AG08395 (cell line): ENCODE measurements at regions not wholly inside any gene's neighbourhood (a gene's known extent, or its start where the extent isn't known, plus 50 kb on each side); places are given as distances from the start of the nearest gene placed in this dataset.

ENCODE experiments used
- DNase-seq: peaks from one replicate; pipeline ENCODE4 v3.0.0; 2012; ENCODE audit warnings: mixed read lengths, low spot score

DNA sequence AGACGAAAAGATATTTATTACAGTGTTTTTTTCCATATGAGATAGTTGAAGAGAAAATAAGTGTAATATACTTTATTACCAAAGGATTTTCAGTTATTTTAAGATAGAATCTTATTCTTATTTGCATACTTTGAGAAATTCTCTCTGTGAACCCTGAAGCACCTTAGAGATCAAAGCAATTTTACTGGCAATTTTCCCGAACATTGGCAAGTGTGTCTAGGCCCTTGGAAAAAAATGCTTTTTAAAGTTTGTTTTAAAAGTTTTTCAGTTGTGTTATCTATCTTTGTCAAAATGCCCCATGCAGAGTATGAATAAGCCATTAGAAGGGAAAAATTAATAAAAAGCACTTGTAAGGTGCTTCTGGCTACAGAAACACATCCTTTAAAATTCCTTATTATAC lies 276.8 kb upstream of the HSF2 start:
- no peak for DNase-seq

DNA sequence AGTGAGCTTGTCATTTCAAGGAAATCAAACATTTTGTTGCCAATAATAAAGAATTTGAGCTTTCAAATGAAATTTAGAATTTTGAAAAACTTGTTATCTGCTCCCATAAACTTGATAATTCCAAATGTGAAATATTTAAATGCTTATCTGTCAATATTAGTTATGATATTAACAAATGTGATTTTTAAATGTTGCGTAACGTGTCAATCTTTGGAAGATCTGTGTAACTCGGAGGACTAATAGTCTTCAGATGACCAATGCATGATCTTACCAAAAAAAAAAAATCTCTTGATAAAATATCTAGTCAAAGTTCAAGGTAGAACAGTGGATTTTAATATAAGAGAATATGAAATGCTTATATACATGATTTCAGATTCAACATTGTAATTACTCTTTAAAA lies 274.5 kb upstream of the HSF2 start:
- no peak for DNase-seq

DNA sequence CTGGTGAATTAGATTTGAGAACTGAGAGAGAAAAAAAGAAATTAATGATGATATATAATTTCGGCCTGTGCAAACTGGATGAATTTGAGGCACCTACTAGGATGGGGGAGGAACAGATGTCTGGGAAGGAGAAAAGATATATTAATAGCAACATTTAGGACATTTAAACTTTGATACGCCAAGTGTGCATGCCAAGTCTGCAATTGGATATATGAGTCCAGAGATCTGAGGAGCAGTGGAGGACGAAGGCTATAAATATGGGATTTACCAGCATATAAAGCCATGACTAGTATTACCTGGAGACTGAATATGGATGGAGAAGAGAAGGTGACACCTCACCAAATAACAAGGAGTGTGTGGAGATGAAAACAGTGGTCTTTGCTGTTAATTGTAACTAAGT lies 272.6 kb upstream of the HSF2 start:
- no peak for DNase-seq

DNA sequence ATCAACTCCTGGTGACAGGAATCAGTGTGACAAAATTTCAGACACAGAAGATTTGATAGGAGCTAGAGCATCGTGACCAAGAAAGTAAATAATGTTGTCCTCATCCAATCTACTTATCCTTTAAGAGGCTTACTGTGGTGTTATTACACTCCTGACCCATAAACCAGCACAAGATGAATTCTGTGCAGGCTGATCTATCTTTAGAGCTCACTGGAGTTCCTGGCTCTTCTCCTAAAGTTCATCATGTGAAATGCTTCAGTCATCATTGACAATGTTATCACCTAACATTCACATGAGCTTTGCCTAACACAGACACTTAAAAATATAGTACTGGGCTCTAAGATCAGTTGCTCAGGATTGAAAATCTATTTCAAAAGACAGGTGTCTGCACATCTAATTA lies 271.0 kb upstream of the HSF2 start:
- no peak for DNase-seq

DNA sequence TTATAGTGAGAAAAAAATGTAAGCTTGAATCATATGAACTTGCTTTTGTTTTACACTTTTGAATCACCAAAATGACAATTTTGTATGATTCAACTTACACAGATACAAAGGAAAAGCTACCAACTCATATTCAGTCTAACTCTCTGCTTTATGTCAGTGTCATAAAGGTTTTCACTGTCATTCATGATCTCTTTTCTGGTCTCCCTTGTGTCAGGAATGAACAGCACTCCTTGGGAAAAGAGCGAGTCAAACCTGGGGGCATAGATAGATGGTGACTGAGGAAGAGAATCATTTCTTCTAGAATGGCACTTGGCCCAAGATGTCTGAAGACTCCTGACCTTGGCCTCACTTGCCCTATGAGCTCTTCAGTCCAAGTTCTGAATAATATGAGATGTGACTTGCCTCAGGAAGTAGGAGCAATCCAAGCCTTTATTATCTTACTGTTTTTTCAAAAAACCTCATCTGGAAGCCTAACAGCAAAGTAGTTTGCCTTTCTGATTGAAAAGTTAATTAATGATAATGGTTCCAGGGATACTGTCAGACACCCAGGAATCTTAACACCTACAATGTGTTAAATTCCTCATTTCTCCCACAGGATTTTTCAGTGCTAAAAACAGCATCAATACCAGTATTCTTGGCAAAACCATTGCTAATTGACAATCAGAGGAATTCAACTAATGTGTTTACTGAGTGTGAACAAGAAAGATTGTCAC lies 270.0 kb upstream of the HSF2 start:
- no peak for DNase-seq

DNA sequence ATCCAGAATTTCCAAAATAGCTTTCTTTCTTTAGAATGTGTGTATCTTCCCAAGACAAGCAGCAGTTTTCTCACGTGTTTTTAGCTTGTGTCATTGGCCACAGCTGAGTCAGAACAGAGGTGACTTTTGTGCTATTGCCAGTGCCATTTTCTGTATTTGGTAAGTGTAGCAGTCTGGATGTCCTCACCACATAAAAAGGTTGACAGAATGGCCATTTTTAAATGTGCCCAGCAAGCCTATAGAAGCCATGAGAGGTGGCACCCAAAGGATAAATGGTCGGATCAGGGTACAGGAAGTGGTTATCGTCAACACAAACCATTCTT lies 269.5 kb upstream of the HSF2 start:
- peak; percentile 10 for DNase-seq

DNA sequence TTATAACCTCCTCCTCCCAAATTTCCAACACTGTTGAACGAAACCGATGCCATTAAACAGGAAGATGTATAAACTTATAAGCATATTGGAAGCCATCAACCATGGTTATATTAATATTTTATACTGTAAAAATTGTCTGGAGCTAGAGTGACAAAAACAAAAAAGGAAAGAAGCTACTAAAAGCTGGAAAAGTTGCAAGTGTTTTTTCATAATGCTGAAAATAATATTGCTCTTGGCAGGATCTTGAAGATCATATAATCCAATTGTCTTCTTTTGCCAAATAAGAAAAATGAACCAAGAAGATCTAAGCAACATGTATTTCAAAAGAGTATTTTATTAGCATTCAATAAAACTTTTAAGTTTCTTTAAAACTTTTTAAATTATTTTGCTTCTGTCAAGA lies 268.9 kb upstream of the HSF2 start:
- no peak for DNase-seq

DNA sequence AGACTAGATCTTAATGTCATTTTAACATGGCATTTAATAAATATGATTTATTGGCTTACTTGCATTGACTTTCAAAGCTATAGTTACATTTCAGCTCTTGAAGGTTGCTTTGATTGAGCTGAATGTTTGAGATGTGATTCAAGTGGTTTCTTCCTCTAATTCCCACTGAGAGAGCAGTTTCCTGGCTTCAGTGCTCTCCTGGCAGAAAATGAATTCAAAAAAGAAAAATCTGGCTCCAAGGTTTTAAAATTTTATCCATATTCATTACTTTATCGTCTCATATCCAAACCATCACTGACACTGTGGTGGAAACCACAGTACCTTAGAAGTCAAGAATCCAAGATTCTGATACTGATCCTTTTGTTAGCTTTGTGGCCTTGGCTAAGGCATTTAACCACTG lies 263.1 kb upstream of the HSF2 start:
- DNase-seq: no peak

DNA sequence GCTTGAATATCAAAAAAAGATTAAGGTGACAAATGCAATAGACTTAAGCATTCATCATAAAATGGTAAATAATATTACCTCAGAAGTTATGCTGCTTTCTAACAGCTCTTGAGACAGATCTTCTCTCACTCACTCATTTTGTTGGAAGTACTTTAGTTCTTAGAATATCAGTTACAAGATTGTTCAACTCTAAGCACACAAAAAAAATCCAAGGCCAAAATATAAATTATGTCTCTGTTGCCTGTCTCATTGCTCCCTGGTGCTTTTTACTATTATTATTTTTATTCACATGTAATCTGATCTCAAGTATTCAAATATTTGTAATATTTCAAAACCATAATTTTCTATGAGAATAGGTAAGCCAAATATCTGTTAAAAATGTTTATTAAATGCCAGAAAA lies 259.4 kb upstream of the HSF2 start:
- DNase-seq: no peak

DNA sequence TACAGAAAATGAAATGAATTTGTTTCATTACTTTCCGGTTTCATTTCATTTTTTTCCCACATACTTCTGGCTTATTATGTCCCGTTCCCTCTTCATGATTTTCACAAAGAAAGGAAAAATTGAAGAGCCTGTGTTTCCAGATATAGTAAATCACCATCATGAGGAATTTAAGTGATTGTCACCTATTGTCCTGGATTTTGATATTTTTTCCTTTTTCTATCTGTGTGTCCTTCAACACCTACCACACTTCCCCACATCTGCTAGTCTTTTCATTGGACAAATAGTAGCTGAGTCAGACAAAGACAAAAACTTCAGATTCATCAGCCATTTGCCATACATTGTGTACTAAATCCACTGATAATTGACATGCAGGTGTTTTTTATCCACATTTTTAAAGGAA lies 258.2 kb upstream of the HSF2 start:
- DNase-seq: no peak

DNA sequence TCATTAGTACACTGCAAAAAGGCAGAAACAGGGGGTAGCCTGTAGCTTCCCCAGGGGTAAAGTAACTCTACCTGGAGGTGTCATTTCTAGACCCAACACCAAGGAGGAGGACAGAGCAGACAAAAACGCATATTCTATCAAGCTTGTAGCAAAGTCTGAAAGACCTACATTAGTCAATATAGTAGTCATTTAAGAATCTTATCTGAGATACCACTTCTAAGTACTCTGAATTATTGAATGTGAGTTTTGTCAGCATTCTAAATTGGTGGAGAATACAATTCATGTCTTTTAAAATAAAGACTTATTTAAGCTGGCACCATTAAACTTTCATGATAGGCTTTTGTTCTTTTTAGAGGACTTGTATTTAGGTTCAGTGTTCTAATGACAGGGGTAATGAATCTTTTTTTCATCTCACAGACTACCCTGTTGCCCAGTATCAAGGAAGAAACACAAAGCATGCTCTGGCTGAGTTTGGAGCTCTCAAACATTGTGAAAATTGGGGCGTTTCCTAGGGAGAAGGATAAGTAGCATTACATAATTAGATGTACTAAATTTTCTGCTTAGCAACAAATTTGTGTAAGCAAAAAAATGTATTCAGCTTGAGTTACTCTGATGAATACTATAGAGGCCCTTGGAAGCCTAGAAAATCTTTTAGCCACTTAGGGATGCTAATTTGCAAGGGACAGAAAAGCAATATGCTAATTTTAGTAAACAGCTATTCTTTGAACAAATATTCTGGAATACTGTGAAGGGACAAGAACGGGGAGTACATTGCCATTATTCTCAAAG lies 255.4 kb upstream of the HSF2 start:
- DNase-seq: no peak

DNA sequence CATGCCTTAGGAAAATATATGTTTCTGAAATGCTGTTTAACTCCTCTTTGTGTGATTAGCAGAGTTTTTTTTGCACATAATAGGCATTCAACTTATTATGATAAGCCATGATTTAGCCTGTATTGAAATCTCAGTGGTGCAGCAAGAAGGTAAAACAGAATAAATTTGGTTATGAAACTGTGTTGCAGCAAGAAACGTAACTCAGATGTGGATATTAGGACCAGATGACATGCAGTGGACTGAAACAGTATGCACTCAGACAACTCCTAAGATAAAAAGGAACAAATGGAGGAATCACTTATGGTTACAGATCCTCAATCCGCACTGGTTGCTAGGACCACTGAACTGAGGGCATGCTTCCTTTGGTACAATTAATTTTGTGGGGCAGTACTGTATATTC lies 254.2 kb upstream of the HSF2 start:
- no peak for DNase-seq

DNA sequence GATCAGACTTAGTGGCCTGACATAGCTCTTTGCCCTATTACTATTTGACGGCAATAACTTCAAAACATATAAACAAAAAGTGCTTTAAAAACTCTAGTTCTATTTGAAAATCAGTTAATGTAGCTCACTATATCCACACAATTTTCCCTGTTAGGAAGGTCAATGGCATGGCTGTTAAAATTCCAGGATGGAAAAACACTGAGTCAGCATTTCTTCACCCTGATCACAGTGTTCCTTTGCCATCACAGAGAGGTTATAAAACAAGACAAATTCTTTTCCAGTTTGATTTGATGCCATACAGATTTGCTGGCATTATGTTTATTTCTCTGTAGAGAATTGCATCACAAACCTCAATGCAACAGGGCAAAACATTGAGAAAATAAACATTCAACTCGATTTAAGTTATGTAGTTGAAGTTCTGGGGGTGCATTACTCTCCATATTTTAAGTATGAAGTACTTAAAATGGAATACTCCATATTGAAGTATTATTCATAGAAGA lies 253.7 kb upstream of the HSF2 start:
- no peak for DNase-seq

DNA sequence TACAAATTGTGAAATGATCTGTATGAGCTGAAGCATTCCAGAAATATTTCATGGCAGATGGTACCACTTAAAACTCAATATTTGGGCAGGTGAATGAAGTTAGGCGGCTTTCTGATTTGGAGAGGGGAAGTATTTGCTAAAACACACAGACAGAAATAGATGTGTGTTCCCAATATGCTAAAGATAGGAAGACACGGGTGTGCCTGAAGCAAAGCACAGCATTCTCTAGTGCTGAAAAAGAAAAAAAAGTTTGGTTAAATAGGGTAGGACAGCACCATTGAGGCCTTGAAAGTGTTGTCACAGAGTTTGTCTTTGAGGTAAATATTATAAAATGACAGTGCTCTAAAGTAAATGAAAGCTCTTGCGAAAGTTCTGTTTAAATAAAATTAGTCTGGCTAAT lies 252.2 kb upstream of the HSF2 start:
- DNase-seq: no peak

DNA sequence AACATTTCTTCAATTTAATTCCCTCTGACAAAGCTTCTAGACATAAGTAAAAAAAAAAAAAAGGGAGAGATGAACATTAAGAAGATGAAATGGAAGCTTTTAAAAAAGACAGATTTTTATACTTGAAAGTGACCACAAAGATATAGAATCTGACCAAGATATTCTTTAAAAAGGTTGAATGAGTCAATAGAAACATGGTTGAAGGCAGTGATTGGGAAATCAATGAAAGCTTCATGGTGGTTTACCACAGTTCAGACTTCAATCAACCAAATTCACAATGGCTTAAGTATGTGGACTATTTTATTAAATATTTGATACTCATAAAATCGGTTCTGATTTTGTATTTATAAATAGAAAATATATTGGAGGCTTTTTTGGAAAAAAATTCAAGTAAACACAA lies 248.4 kb upstream of the HSF2 start:
- no peak for DNase-seq

DNA sequence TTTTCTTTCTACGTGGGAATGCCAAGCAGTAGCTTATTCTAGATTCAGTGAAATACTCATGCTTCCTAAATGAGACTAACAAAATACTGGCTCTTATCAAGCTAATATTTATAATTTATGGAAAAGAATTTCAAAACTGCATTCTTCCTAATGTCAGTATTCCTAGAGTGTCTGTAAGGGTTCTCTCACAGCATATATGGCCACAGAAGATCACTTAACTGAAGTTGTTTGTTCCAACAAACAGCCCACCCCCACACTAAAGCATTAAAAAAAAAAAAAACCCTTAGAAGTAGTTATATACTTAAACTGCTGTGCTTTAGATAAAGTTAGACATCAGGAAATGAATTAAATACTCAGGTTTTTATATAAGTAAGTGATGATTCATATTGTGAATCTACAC lies 247.7 kb upstream of the HSF2 start:
- no peak for DNase-seq

DNA sequence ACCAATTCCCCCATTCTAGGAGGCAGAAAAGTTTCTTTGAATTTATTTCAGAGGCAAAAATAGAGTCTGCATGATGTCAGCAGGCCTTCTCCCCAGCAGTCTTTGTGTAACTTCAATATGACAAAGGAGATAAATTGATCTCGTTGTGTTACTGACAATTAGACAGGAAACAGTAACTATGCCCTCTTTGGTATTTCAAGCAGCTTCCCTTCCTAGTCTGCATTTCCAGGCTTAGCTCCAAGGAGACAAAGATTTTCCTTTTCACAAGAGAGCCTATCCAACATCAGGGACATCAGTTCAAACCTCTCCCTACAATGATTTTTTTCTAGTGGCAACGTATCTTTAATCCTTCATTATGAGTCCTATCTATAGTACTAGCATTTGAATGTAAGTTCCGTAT lies 245.9 kb upstream of the HSF2 start:
- no peak for DNase-seq

DNA sequence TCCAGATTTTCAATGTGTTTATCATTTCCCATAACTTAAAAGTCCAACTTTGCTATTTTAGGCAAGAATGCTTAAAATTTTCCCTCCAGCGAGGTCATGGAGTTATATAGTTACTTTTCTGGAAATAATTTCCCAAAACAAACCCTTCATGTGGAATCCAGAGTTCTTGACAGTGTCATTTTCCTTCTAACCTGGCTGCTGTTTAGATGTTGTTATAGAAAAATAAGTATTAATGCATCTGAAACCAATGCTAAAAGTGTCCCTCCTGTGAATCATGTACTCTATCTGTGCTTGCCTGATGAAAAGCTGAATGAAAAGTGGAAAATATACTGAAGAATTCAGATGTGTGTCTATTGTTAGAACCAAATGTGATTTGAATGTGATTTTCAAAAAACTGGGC lies 245.3 kb upstream of the HSF2 start:
- no peak for DNase-seq

DNA sequence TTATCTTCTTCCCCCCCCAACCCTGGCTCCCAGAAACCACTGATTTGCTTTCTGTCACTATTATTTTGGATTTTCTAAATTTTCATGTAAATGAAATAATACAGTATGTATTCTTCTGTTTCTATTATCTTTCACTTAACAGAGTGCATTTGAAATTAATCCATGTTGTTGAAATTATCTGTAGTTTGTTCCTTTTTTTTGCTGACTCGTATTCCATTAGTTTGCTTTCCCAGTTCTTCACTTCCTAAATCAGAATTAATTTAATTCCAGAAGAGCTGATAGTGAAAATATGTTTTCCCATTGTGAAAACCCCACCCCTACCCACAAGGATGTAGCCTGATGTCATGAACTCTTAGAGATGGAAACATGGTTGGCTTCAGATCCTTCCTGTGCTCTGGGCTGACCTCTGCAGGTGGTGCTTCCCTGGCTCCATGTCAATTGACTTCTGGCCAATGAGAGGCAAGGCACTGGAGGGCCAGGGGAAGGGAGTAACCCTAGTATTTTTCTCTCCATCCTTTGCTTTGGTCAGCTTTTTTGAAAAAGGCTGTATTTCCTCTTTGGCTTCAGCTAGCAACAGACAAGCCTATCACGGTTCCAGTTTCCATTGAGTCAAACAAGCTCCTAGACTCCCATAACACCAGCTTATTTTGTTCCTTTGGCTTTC lies 244.4 kb upstream of the HSF2 start:
- no peak for DNase-seq

DNA sequence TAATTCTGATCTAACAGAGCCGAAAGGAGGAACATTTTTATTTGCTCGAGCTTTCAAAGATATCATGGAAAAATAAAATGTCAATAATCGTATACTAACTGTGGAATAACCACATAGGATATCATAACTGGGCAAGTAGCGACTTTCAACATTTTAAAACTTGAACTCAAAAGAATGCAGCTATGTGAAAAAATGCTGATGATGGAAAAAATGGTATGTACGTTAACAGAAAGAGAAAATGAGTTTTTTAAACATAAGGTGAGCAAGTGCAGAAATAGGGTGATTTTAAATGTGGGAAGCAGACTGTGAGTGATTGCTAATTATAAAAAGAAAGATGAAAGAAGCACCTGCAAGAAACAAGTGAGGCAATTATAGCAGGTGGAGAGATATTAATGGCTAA lies 238.3 kb upstream of the HSF2 start:
- no peak for DNase-seq

DNA sequence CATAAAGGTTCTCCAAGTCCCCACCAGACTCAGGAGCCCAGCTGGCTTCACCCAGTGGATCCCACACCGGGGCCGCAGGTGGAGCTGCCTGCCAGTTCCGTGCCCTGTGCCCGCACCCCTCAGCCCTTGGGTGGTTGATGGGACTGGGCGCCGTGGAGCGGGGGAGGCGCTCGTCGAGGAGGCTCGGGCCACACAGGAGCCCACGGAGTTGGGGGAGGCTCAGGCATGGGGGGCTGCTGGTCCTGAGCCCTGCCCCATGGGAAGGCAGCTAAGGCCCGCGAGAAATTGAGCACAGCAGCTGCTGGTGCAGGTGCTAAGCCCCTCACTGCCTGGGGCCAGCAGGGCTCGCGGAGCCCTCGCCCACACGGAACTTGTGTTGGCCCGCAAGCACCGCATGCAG lies 234.4 kb upstream of the HSF2 start:
- no peak for DNase-seq

DNA sequence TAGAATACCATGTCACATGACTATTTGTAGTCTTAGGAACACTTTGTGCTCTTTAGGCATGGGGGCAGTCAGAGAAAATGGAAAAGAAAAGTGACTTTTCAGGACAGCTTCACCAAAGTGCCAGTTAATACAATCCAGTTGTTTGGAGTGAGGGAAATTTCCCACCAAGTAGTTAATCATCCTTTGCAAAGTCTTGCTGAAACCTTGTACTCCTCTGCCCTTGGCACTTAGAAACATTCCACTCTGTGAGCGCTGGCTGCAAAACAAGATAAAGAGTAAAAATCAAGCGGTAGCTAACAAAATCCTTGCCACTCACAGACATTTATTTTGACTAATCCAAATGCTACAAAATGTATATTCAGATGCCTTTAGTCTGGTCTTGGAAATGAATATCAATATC lies 229.2 kb upstream of the HSF2 start:
- DNase-seq: no peak

DNA sequence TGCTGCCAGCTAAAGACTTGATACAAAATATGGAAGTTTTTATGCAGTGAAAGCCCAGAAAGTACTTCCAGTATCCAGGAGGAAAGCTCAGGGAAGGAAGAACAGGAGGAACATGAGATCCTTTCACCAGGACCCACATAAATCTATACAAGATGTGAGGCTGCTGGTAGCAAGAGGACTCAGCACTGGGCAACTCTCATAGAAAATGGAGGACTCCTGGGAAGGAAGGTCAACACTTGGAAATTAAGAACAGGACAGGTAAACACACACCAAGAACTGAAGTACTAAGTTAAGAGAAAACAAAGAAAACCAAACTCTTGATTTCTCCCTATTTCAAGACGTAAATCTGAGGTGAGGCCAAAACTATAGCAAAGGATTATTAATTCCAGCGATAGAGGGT lies 220.5 kb upstream of the HSF2 start:
- DNase-seq: no peak
